MCF 10A (cell line): ENCODE measurements at regions not wholly inside any gene's neighbourhood (a gene's known extent, or its start where the extent isn't known, plus 50 kb on each side); places are given as distances from the start of the nearest gene placed in this dataset.

Experiments used
- BruUV-seq: library from RNA; stranded (reverse); fragments of 400-500 nt; replicated peaks from 2 replicates; lab custom pipeline; 2021; lab: Mats Ljungman, UMichigan
- CTCF ChIA-PET: fragments of 300-600 bp; sonication (Branson Sonifier 250); formaldehyde crosslinking; extraction: SDS; loops from one replicate; lab custom pipeline; 2021; ENCODE audit warnings: antibody characterized with exemption, inconsistent platforms; lab: Yijun Ruan, JAX
- POLR2A ChIA-PET: fragments of 300-600, 350-650 bp; sonication (Branson Sonifier 250); formaldehyde crosslinking; extraction: SDS; loops from one replicate; lab custom pipeline; 2020; ENCODE audit warnings: antibody characterized with exemption, inconsistent platforms; lab: Yijun Ruan, JAX
- DNase-seq: peaks from one replicate; pipeline ENCODE4 v3.0.0-alpha.2; 2018; ENCODE audit not compliant: unreplicated experiment
- H3K27ac Mint-ChIP-seq: one replicate; pipeline ENCODE4 v1.8.0; 2022; ENCODE audit warnings: mild to moderate bottlenecking, low read depth, mixed read lengths; ENCODE audit not compliant: unreplicated experiment
- H3K27me3 Mint-ChIP-seq: one replicate; pipeline ENCODE4 v1.8.0; 2022; ENCODE audit warnings: mixed read lengths; ENCODE audit not compliant: insufficient read depth, unreplicated experiment
- H3K36me3 Mint-ChIP-seq: one replicate; pipeline ENCODE4 v1.8.0; 2022; ENCODE audit warnings: mild to moderate bottlenecking, moderate library complexity, mixed read lengths; ENCODE audit not compliant: insufficient read depth, unreplicated experiment
- H3K4me1 Mint-ChIP-seq: one replicate; pipeline ENCODE4 v1.8.0; 2022; ENCODE audit warnings: mixed read lengths; ENCODE audit not compliant: insufficient read depth, unreplicated experiment
- H3K4me3 Mint-ChIP-seq: one replicate; pipeline ENCODE4 v1.8.0; 2022; ENCODE audit warnings: mild to moderate bottlenecking, moderate library complexity, mixed read lengths; ENCODE audit not compliant: unreplicated experiment
- H3K9me3 Mint-ChIP-seq: one replicate; pipeline ENCODE4 v1.8.0; 2022; ENCODE audit warnings: mixed read lengths; ENCODE audit not compliant: unreplicated experiment
- CTCF ChIP-seq: fragments of 200-600 bp; IDR thresholded peaks from one replicate; pipeline ENCODE4 v1.8.0; 2022; ENCODE audit warnings: antibody characterized with exemption, mild to moderate bottlenecking; ENCODE audit not compliant: unreplicated experiment
- intact Hi-C: fragments of 100-400 bp; cut with micrococcal nuclease; formaldehyde crosslinking; loops from 2 replicates; pipeline ENCODE4 v1.14.1; 2022

DNA sequence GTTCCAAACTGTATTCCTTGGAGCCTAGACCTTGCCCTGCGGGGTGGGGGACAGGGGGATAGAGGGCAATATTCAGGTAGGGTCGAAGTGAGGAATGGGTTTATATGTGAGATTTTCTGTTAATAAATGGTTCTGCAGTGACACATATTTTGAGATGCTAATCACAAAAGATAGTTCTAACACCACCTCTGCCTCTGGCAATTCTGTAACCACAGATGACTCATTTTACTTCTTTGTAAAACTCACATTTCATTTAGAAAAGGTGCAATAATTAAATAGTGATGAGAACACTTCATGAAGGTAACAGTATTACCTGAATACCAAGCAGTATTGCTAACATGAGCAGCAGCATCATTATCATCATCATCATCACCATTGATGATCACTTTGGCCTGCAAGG, 306.6 kb downstream of the SUCLG1 start:
- Mint-ChIP-seq H3K4me1 (peaks cover 14% of the 10 kb centered on the region), H3K27me3 (no peaks in the 10 kb centered on the region), H3K27ac (no peak overlapping the region), H3K36me3 (no peaks in the 10 kb centered on the region), H3K4me3 (no peak overlapping the region), H3K9me3 (no peaks in the 10 kb centered on the region)
- intact Hi-C loops = no loop called here
- DNase-seq = peak; percentile 24
- TF ChIP-seq CTCF = no peak
- no TSS peak for BruUV-seq
- CTCF ChIA-PET = no interaction called here
- POLR2A ChIA-PET = no interaction called here

DNA sequence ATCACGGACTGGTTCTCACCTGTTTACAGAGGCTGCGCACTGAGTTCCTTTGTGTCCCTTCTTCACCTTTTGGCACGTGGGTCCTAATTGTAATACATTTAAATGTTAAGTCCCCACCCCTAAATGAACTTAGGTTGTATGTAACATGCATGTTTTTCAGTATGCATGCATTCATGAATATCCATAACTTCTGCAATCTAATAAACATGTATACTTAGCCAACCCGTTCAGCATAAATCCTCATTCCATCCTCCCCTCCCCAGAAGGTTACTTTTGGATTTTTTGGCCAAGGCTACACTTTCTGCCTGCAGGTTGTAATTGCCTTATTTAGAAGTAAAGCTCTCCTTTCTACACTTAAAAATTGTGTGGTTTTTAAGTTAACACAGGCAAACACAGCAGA, 314.7 kb downstream of the SUCLG1 start:
- peaks cover 5% of the 10 kb centered on the region for H3K4me1 Mint-ChIP-seq
- CTCF ChIA-PET = interaction anchor here (0.5 to 0.8 kb wide), 2 partner anchors 42 to 96 kb away, joined by 3 to 4 read pairs; no protein-coding TSS in a partner anchor
- H3K27ac Mint-ChIP-seq = no peak overlapping the region
- H3K27me3 Mint-ChIP-seq = no peaks in the 10 kb centered on the region
- H3K4me3 Mint-ChIP-seq = no peak overlapping the region
- intact Hi-C loops = no loop called here
- BruUV-seq = no TSS peak
- H3K9me3 Mint-ChIP-seq = no peaks in the 10 kb centered on the region
- no peak for TF ChIP-seq CTCF
- DNase-seq = no peak
- POLR2A ChIA-PET = no interaction called here
- no peaks in the 10 kb centered on the region for H3K36me3 Mint-ChIP-seq

GRCh38 chr2:84137034-84137433, 322.0 kb downstream of the SUCLG1 start:
- no peak overlapping the region for H3K4me3 Mint-ChIP-seq
- no TSS peak for BruUV-seq
- no peaks in the 10 kb centered on the region for H3K9me3 Mint-ChIP-seq
- no peak for DNase-seq
- no peaks in the 10 kb centered on the region for H3K27me3 Mint-ChIP-seq
- H3K36me3 Mint-ChIP-seq = no peaks in the 10 kb centered on the region
- H3K4me1 Mint-ChIP-seq = no peaks in the 10 kb centered on the region
- CTCF ChIA-PET = interaction anchor here (0.6 kb wide), 1 partner anchor 311 kb away, joined by 3 read pairs; no protein-coding TSS in a partner anchor
- no peak overlapping the region for H3K27ac Mint-ChIP-seq
- no peak for TF ChIP-seq CTCF
- intact Hi-C loops = no loop called here
- POLR2A ChIA-PET = no interaction called here

- no peaks in the 10 kb centered on the region for H3K4me1 Mint-ChIP-seq
- BruUV-seq = no TSS peak
- intact Hi-C loops = no loop called here
- no peaks in the 10 kb centered on the region for H3K9me3 Mint-ChIP-seq
- no peaks in the 10 kb centered on the region for H3K27me3 Mint-ChIP-seq
- no peak for TF ChIP-seq CTCF
- no peaks in the 10 kb centered on the region for H3K36me3 Mint-ChIP-seq
- no peak for DNase-seq
- no peak overlapping the region for H3K4me3 Mint-ChIP-seq
- ChIA-PET CTCF (interaction anchor here (0.5 kb wide), 1 partner anchor 84 kb away, joined by 3 read pairs; no protein-coding TSS in a partner anchor), POLR2A (no interaction called here)
- no peak overlapping the region for H3K27ac Mint-ChIP-seq
Observed at GRCh38 chr2:84132370-84132769, 326.7 kb downstream of the SUCLG1 start.
